HepG2 (cell line): ENCODE measurements at regions not wholly inside any gene's neighbourhood (a gene's known extent, or its start where the extent isn't known, plus 50 kb on each side); places are given as distances from the start of the nearest gene placed in this dataset.

Experiments used
- ATAC-seq: fragments of 200-7000 bp; cut with Tn5 transposase; 3 replicates; pipeline ENCODE4 v1.9.1; 2020; ENCODE audit warnings: mild to moderate bottlenecking, moderate library complexity
- BruUV-seq: library from RNA; stranded (reverse); fragments of 400-500 nt; replicated peaks from 2 replicates; lab custom pipeline; 2021; lab: Mats Ljungman, UMichigan
- CTCF ChIA-PET: fragments of 300-600 bp; formaldehyde crosslinking; extraction: SDS; loops from one replicate; lab custom pipeline; 2021; ENCODE audit warnings: low total read pairs, inconsistent platforms, low intra/inter-chr PET ratio; lab: Yijun Ruan, JAX
- POLR2A ChIA-PET: fragments of 350-600 bp; sonication (Branson Sonifier 250); formaldehyde crosslinking; loops from one replicate; lab custom pipeline; 2020; ENCODE audit warnings: antibody characterized with exemption, inconsistent platforms; lab: Yijun Ruan, JAX
- DNase-seq: peaks from one replicate; pipeline ENCODE4 v3.0.0-alpha.2; 2015; ENCODE audit warnings: low spot score
- FAIRE-seq: peaks from 3 replicates; lab custom pipeline; 2011; peaks lifted over from hg19 to GRCh38; lab: Jason Lieb, UNC
- H2AFZ ChIP-seq: one replicate; pipeline ENCODE4 v1.6.1; 2011; ENCODE audit warnings: low read length, inconsistent platforms
- H3K27ac ChIP-seq: fragments of 300-600 bp; 3 replicates; pipeline ENCODE4 v1.8.0; 2011; ENCODE audit warnings: mixed run types, mild to moderate bottlenecking, mixed read lengths, low read length, inconsistent platforms; ENCODE audit not compliant: insufficient read depth; ENCODE audit errors: extremely low read length
- H3K27me3 ChIP-seq, 2 experiments: fragments of 200-600 bp in 1 of 2; 2 replicates in 1 of 2; 3 replicates in 1 of 2; pipeline versions ENCODE4 v1.6.0 to v1.8.0; 2011; ENCODE audit warnings: low read length in 2 of 2, mild to moderate bottlenecking in 2 of 2, moderate library complexity in 2 of 2, inconsistent platforms in 1 of 2; ENCODE audit not compliant: insufficient read depth in 2 of 2, control insufficient read depth in 1 of 2
- H3K36me3 ChIP-seq, 2 experiments: fragments of 200-600 bp in 1 of 2; replicated peaks in 1 of 2; 2 replicates in 1 of 2; 3 replicates in 1 of 2; pipeline versions ENCODE4 v1.5.1 to v1.8.0; 2011; ENCODE audit warnings: low read length in 2 of 2, inconsistent platforms in 1 of 2; ENCODE audit not compliant: insufficient read depth in 2 of 2, control insufficient read depth in 1 of 2
- H3K4me1 ChIP-seq: 2 replicates; pipeline ENCODE4 v1.5.1; 2012; ENCODE audit warnings: low read length, inconsistent platforms; ENCODE audit not compliant: insufficient read depth
- H3K4me2 ChIP-seq: 2 replicates; pipeline ENCODE4 v1.6.0; 2011; ENCODE audit warnings: low read depth, low read length, inconsistent platforms
- H3K4me3 ChIP-seq, 3 experiments: fragments of 200-600 bp in 1 of 3; sonication (generic), shearing (Covaris generic) in 1 of 3; replicated peaks in 1 of 3; 2 replicates each; pipeline ENCODE4 v1.5.1; 2011 to 2016; ENCODE audit warnings: low read length in 3 of 3, inconsistent platforms in 2 of 3, low read depth in 2 of 3, mild to moderate bottlenecking in 2 of 3, control low read depth in 1 of 3, mixed read lengths in 1 of 3; ENCODE audit not compliant: insufficient read depth in 1 of 3
- H3K79me2 ChIP-seq: one replicate; pipeline ENCODE4 v1.6.1; 2011; ENCODE audit warnings: low read length, inconsistent platforms; ENCODE audit not compliant: insufficient read depth
- H3K9ac ChIP-seq: 2 replicates; pipeline ENCODE4 v1.6.0; 2011; ENCODE audit warnings: mild to moderate bottlenecking, low read depth, low read length, inconsistent platforms; ENCODE audit not compliant: insufficient read depth
- H3K9me3 ChIP-seq: 2 replicates; pipeline ENCODE4 v1.5.1; 2012; ENCODE audit warnings: mild to moderate bottlenecking, low read length
- H4K20me1 ChIP-seq: 2 replicates; pipeline ENCODE4 v1.6.0; 2011; ENCODE audit warnings: inconsistent platforms, mild to moderate bottlenecking, low read length, moderate library complexity; ENCODE audit not compliant: insufficient read depth
- ATAD3A ChIP-seq: sonication (generic); formaldehyde crosslinking; IDR thresholded peaks from 2 replicates; pipeline ENCODE4 v1.4.0; 2020; ENCODE audit warnings: missing genetic modification reagents
- HDAC6 ChIP-seq: fragments of 200-600 bp; sonication (generic); IDR thresholded peaks from 2 replicates; pipeline ENCODE4 v1.7.0; 2017; ENCODE audit warnings: mild to moderate bottlenecking, antibody characterized with exemption, low read length, low read depth
- HMGA1 ChIP-seq: sonication (generic); formaldehyde crosslinking; conservative IDR thresholded peaks from 2 replicates; pipeline ENCODE4 v1.4.0; 2020; ENCODE audit warnings: missing genetic modification reagents
- KDM5B ChIP-seq: sonication (generic); formaldehyde crosslinking; IDR thresholded peaks from 2 replicates; pipeline ENCODE4 v1.4.0; 2020; ENCODE audit warnings: missing genetic modification reagents, mild to moderate bottlenecking, borderline replicate concordance
- RBFOX2 ChIP-seq: fragments of 200-400 bp; formaldehyde crosslinking; IDR thresholded peaks from 2 replicates; pipeline ENCODE4 v1.6.1; 2017; ENCODE audit warnings: low read depth, mild to moderate bottlenecking, low read length
- ZFP36L2 ChIP-seq: sonication (generic); formaldehyde crosslinking; IDR thresholded peaks from 2 replicates; pipeline ENCODE4 v1.4.0; 2020; ENCODE audit warnings: missing genetic modification reagents
- ZFP41 ChIP-seq: sonication (generic); formaldehyde crosslinking; IDR thresholded peaks from 2 replicates; pipeline ENCODE4 v1.4.0; 2020; ENCODE audit warnings: mild to moderate bottlenecking, missing genetic modification reagents, borderline replicate concordance
- ZNF230 ChIP-seq: sonication (generic); formaldehyde crosslinking; IDR thresholded peaks from 2 replicates; pipeline ENCODE4 v1.4.0; 2020; ENCODE audit warnings: mild to moderate bottlenecking, missing genetic modification reagents
- ZNF234 ChIP-seq: sonication (generic); formaldehyde crosslinking; conservative IDR thresholded peaks from 2 replicates; pipeline ENCODE4 v1.5.1; 2020; ENCODE audit warnings: mild to moderate bottlenecking, missing genetic modification reagents
- ZNF274 ChIP-seq: sonication (generic); formaldehyde crosslinking; IDR thresholded peaks from 2 replicates; pipeline ENCODE4 v1.5.1; 2020; ENCODE audit warnings: mild to moderate bottlenecking, missing genetic modification reagents
- ZNF589 ChIP-seq: sonication (generic); formaldehyde crosslinking; conservative IDR thresholded peaks from 2 replicates; pipeline ENCODE4 v1.8.0; 2022; ENCODE audit warnings: mild to moderate bottlenecking, moderate library complexity, missing genetic modification reagents
- WGBS: methylation state at CpG from one replicate; pipeline ENCODE4 v1.1.6; 2017; ENCODE audit warnings: low lambda C conversion rate; 5-methylcytosine and 5-hydroxymethylcytosine counted together
- in situ Hi-C: cut with HindIII; loops from 2 replicates; pipeline ENCODE4 v1.10.0; 2017; ENCODE audit warnings: low pct_unique_long_range_greater_than_20kb; ENCODE audit not compliant: extremely low pct_ligation_motif_present
- intact Hi-C: fragments of 100-400 bp; cut with micrococcal nuclease; formaldehyde crosslinking; loops from one replicate; pipeline ENCODE4 v1.10.0; 2022; ENCODE audit not compliant: unreplicated experiment
- TF ChIP-seq, protein P1 (sequence below): sonication (generic); formaldehyde crosslinking; IDR thresholded peaks from 2 replicates; pipeline ENCODE4 v1.8.1; 2023; ENCODE audit warnings: mild to moderate bottlenecking, moderate library complexity, missing genetic modification reagents

DNA sequence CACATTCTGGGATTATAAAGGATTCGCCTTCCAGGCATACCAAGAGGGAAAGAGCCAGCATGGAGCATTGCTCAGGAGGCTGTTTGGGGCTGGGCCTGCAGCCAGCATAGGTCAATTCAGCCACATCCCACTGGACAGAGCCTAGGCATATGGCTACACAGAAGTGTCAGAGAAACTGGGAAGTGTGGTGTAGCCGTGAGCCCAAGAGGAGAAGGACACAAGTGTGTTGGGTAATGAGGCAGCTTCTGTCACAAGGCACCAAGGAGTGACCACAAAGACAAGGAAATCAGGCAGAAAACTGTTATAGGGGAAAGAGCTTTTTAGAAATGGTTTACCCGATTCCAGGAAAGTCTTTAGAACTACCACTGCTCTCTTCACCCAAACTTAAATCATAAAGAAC lies 178.6 kb upstream of the TBL1X start:
- H3K79me2 ChIP-seq, result no peaks in the 10 kb centered on the region
- BruUV-seq, result no TSS peak
- no peak for TF ChIP-seq HDAC6
- TF ChIP-seq ZFP41 (CRISPR knock-in tag), result no peak
- TF ChIP-seq, protein P1, sequence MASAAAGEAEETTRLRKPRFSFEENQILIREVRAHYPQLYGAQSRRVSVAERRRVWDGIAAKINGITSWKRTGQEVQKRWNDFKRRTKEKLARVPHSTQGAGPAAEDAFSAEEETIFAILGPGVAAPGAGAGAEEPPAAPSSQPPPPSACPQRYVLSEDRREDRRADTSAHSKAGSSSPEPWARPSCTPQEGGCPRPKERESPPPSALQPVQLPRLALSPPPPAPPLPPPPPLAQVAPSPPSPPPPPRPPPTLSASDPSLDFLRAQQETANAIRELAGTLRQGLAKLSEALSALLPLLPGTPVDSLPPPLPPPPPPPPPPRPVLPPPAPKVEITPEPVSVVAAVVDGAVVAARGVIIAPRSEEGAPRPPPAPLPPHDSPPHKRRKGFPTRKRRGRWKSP (CRISPR knock-in tag), result no peak
- no peak overlapping the region for H3K9ac ChIP-seq
- no peaks in the 10 kb centered on the region for H3K4me1 ChIP-seq
- H2AFZ ChIP-seq, result no peak overlapping the region
- H3K27me3 ChIP-seq, result no peaks in the 10 kb centered on the region
- intact Hi-C loops (no loop called here), in situ Hi-C loops (no loop called here)
- FAIRE-seq (no peak), ATAC-seq (no peak), DNase-seq (no peak)
- no peaks in the 10 kb centered on the region for H3K9me3 ChIP-seq
- POLR2A ChIA-PET, result no interaction called here
- H4K20me1 ChIP-seq, result no peaks in the 10 kb centered on the region
- H3K36me3 ChIP-seq, result no peaks in the 10 kb centered on the region
- CTCF ChIA-PET, result no interaction called here
- 24% methylated on average over 3 of the region's 3 CpGs for WGBS
- no peak overlapping the region for H3K27ac ChIP-seq
- H3K4me2 ChIP-seq, result no peak overlapping the region
- no peak overlapping the region for H3K4me3 ChIP-seq

DNA sequence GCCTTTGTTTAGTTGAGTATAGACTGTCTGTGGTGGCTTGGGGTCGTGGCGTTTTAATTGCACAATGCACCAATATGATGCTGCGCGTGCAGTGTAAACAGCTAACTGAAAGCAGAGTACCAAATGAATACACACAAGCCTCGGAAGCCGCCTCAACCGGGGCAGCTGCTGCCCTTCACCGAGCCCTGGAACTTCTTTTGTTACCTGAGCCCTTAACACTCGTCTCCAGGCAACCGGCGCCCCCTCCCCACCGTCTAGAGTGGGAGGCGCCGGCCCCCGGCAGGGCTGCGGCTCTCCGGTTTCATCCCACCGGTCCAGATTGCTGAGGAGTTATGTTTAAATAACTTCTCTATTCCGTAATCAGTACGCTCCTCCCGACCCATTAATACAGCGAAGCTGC lies 173.2 kb upstream of the TBL1X start:
- CTCF ChIA-PET, result no interaction called here
- Histone ChIP-seq H3K9me3 (no peaks in the 10 kb centered on the region), H3K36me3 (no peaks in the 10 kb centered on the region), H3K4me1 (no peaks in the 10 kb centered on the region), H3K9ac (no peak overlapping the region), H3K79me2 (no peaks in the 10 kb centered on the region), H2AFZ (no peak overlapping the region), H3K27me3 (peaks cover 0 to 2% of the 10 kb centered on the region in 2 experiments; a peak in 1 of 5 replicates), H3K4me3 (no peak overlapping the region), H3K27ac (no peak overlapping the region), H3K4me2 (no peak overlapping the region), H4K20me1 (no peaks in the 10 kb centered on the region)
- ATAC-seq, result no peak
- WGBS, result 28% methylated on average over 6 of the region's 22 CpGs
- FAIRE-seq, result no peak
- no TSS peak for BruUV-seq
- intact Hi-C loops, result no loop called here
- DNase-seq, result no peak
- in situ Hi-C loops, result no loop called here
- POLR2A ChIA-PET, result no interaction called here
- TF ChIP-seq RBFOX2, result no peak
- TF ChIP-seq KDM5B (CRISPR knock-in tag), result no peak
- no peak for TF ChIP-seq ATAD3A (CRISPR knock-in tag)
- no peak for TF ChIP-seq ZNF274 (CRISPR knock-in tag)
- TF ChIP-seq ZFP36L2 (CRISPR knock-in tag), result no peak
- no peak for TF ChIP-seq HMGA1
- no peak for TF ChIP-seq ZNF234 (CRISPR knock-in tag)
- no peak for TF ChIP-seq ZNF589 (CRISPR knock-in tag)
- no peak for TF ChIP-seq ZNF230 (CRISPR knock-in tag)
